ENCODE measurements at regions not wholly inside any gene's neighbourhood (a gene's known extent, or its start where the extent isn't known, plus 50 kb on each side); places are given as distances from the start of the nearest gene placed in this dataset.

- no peak for TF ChIP-seq POLR2AphosphoS5 (IDR thresholded peaks at IDR 0.05)
- TF ChIP-seq, protein P1, sequence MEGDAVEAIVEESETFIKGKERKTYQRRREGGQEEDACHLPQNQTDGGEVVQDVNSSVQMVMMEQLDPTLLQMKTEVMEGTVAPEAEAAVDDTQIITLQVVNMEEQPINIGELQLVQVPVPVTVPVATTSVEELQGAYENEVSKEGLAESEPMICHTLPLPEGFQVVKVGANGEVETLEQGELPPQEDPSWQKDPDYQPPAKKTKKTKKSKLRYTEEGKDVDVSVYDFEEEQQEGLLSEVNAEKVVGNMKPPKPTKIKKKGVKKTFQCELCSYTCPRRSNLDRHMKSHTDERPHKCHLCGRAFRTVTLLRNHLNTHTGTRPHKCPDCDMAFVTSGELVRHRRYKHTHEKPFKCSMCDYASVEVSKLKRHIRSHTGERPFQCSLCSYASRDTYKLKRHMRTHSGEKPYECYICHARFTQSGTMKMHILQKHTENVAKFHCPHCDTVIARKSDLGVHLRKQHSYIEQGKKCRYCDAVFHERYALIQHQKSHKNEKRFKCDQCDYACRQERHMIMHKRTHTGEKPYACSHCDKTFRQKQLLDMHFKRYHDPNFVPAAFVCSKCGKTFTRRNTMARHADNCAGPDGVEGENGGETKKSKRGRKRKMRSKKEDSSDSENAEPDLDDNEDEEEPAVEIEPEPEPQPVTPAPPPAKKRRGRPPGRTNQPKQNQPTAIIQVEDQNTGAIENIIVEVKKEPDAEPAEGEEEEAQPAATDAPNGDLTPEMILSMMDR (IDR thresholded peaks at IDR 0.05) = peak in 3 of 4 experiments; percentile 24 to 53 (median 46)
- TF ChIP-seq POLR2A (IDR thresholded peaks at IDR 0.05) = no peak
Observed at GRCh38 chr7:26500749-26501352, 209.2 kb downstream of the SNX10 start.

Measured in prostate gland (tissue), 2 donors.